GM19438 (cell line): ENCODE measurements at regions not wholly inside any gene's neighbourhood (a gene's known extent, or its start where the extent isn't known, plus 50 kb on each side); places are given as distances from the start of the nearest gene placed in this dataset.
"Not testable (repeated sequence)": the region's sequence is repeated elsewhere in the genome, so short reads cannot be mapped to it uniquely, and the experiment has no call there.

Source experiments
- ATAC-seq: cut with Tn5 transposase; IDR thresholded peaks from one replicate; pipeline ENCODE4 v1.9.1; 2021; ENCODE audit warnings: low read depth; ENCODE audit not compliant: unreplicated experiment

- no peak for ATAC-seq
Observed at GRCh38 chr1:221532071-221532773, 209.7 kb downstream of the DUSP10 start.

GRCh38 chr1:221541296-221541695, 200.6 kb downstream of the DUSP10 start:
- no peak for ATAC-seq

- no peak for ATAC-seq
Observed at GRCh38 chr1:221543529-221544120, 198.3 kb downstream of the DUSP10 start.

- no peak for ATAC-seq
Observed at GRCh38 chr1:221548942-221549341, 192.9 kb downstream of the DUSP10 start.

- no peak for ATAC-seq
Observed at GRCh38 chr1:221549815-221550214, 192.1 kb downstream of the DUSP10 start.

GRCh38 chr1:221552792-221553191, 189.1 kb downstream of the DUSP10 start:
- not testable (repeated sequence) for ATAC-seq

GRCh38 chr1:221555689-221556433, 186.0 kb downstream of the DUSP10 start:
- no peak for ATAC-seq

- no peak for ATAC-seq
Observed at GRCh38 chr1:221556435-221556834, 185.5 kb downstream of the DUSP10 start.

GRCh38 chr1:221557013-221557412, 184.9 kb downstream of the DUSP10 start:
- ATAC-seq: no peak

GRCh38 chr1:221558396-221558795, 183.5 kb downstream of the DUSP10 start:
- no peak for ATAC-seq

GRCh38 chr1:221559911-221560310, 182.0 kb downstream of the DUSP10 start:
- ATAC-seq: no peak

GRCh38 chr1:221562542-221563475, 179.1 kb downstream of the DUSP10 start:
- ATAC-seq: no peak

GRCh38 chr1:221563476-221563921, 178.4 kb downstream of the DUSP10 start:
- ATAC-seq: no peak

- ATAC-seq: no peak
Observed at GRCh38 chr1:221564891-221565290, 177.0 kb downstream of the DUSP10 start.

GRCh38 chr1:221565711-221566110, 176.2 kb downstream of the DUSP10 start:
- no peak for ATAC-seq

GRCh38 chr1:221567859-221568507, 173.9 kb downstream of the DUSP10 start:
- ATAC-seq: no peak

GRCh38 chr1:221573756-221574155, 168.1 kb downstream of the DUSP10 start:
- no peak for ATAC-seq

GRCh38 chr1:221574529-221574928, 167.4 kb downstream of the DUSP10 start:
- ATAC-seq: no peak

GRCh38 chr1:221575605-221576004, 166.3 kb downstream of the DUSP10 start:
- ATAC-seq: no peak

GRCh38 chr1:221576268-221576667, 165.6 kb downstream of the DUSP10 start:
- no peak for ATAC-seq
